Fibroblast of lung (primary cell): ENCODE measurements at regions not wholly inside any gene's neighbourhood (a gene's known extent, or its start where the extent isn't known, plus 50 kb on each side); places are given as distances from the start of the nearest gene placed in this dataset.
A peak's percentile ranks its signal among the peaks of the same experiment; 100 is the strongest.

Source experiments
- DNase-seq, 2 donors: peaks; one replicate each; pipeline versions ENCODE4 v3.0.0 to v3.0.0-alpha.2; 2010; ENCODE audit warnings: low read depth in 2 of 2
- H2AFZ ChIP-seq: 2 replicates; pipeline ENCODE4 v1.5.1; 2012; ENCODE audit warnings: low read length, control low read depth, inconsistent platforms
- H3K27ac ChIP-seq: 2 replicates; pipeline ENCODE4 v1.5.1; 2011; ENCODE audit warnings: low read length, control low read depth; ENCODE audit not compliant: insufficient read depth
- H3K27me3 ChIP-seq: 2 replicates; pipeline ENCODE4 v1.5.1; 2011; ENCODE audit warnings: mild to moderate bottlenecking, low read length; ENCODE audit not compliant: control insufficient read depth, insufficient read depth
- H3K36me3 ChIP-seq: 2 replicates; pipeline ENCODE4 v1.5.1; 2011; ENCODE audit warnings: low read length; ENCODE audit not compliant: control insufficient read depth, insufficient read depth
- H3K4me1 ChIP-seq: 2 replicates; pipeline ENCODE4 v1.5.1; 2011; ENCODE audit warnings: low read length; ENCODE audit not compliant: control insufficient read depth, insufficient read depth; ENCODE audit errors: extremely low read depth
- H3K4me2 ChIP-seq: 2 replicates; pipeline ENCODE4 v1.5.1; 2011; ENCODE audit warnings: low read length, control low read depth; ENCODE audit not compliant: insufficient read depth; ENCODE audit errors: extremely low read depth
- H3K4me3 ChIP-seq, 4 experiments: fragments of 200-600 bp in 1 of 4; sonication (generic) in 1 of 4; replicated peaks in 1 of 4; 2 replicates each; pipeline ENCODE4 v1.5.1; 2011 to 2016; ENCODE audit warnings: low read length in 4 of 4, low read depth in 3 of 4, mild to moderate bottlenecking in 3 of 4, control low read depth in 2 of 4, inconsistent platforms in 1 of 4, mixed read lengths in 1 of 4; ENCODE audit not compliant: insufficient read depth in 1 of 4; ENCODE audit errors: control extremely low read depth in 1 of 4
- H3K79me2 ChIP-seq: 2 replicates; pipeline ENCODE4 v1.5.1; 2012; ENCODE audit warnings: mild to moderate bottlenecking, low read length, inconsistent platforms; ENCODE audit not compliant: control insufficient read depth, insufficient read depth
- H3K9ac ChIP-seq: 2 replicates; pipeline ENCODE4 v1.5.1; 2011; ENCODE audit warnings: mild to moderate bottlenecking, low read length, control low read depth; ENCODE audit not compliant: insufficient read depth
- H3K9me3 ChIP-seq: 2 replicates; pipeline ENCODE4 v1.5.1; 2012; ENCODE audit warnings: low read depth, low read length; ENCODE audit not compliant: control insufficient read depth, insufficient read depth
- H4K20me1 ChIP-seq: 2 replicates; pipeline ENCODE4 v1.5.1; 2011; ENCODE audit warnings: low read length; ENCODE audit not compliant: control insufficient read depth, insufficient read depth; ENCODE audit errors: extremely low read depth
- EZH2 ChIP-seq: IDR thresholded peaks from 2 replicates; pipeline ENCODE4 v1.5.1; 2012; ENCODE audit warnings: low read length, control low read depth, mild to moderate bottlenecking; ENCODE audit errors: missing control alignments
- TF ChIP-seq, protein P1 (sequence below), 2 donors: IDR thresholded peaks in 1 of 2; conservative IDR thresholded peaks in 1 of 2; 1 replicate in 1 of 2; 2 replicates in 1 of 2; pipeline ENCODE4 v1.5.1; 2011 to 2012; ENCODE audit warnings: low read length in 2 of 2, control low read depth in 1 of 2, inconsistent platforms in 1 of 2, low read depth in 1 of 2, mild to moderate bottlenecking in 1 of 2

GRCh38 chr5:68740226-68740910, 353.4 kb upstream of the SLC30A5 start:
- no peak overlapping the region for H3K4me2 ChIP-seq
- DNase-seq, result no peak
- no peaks in the 10 kb centered on the region for H3K4me1 ChIP-seq
- H3K36me3 ChIP-seq, result no peaks in the 10 kb centered on the region
- no peaks in the 10 kb centered on the region for H3K79me2 ChIP-seq
- H4K20me1 ChIP-seq, result no peaks in the 10 kb centered on the region
- no peak overlapping the region for H3K27ac ChIP-seq
- no peaks in the 10 kb centered on the region for H3K9me3 ChIP-seq
- TF ChIP-seq EZH2, result no peak
- TF ChIP-seq, protein P1, sequence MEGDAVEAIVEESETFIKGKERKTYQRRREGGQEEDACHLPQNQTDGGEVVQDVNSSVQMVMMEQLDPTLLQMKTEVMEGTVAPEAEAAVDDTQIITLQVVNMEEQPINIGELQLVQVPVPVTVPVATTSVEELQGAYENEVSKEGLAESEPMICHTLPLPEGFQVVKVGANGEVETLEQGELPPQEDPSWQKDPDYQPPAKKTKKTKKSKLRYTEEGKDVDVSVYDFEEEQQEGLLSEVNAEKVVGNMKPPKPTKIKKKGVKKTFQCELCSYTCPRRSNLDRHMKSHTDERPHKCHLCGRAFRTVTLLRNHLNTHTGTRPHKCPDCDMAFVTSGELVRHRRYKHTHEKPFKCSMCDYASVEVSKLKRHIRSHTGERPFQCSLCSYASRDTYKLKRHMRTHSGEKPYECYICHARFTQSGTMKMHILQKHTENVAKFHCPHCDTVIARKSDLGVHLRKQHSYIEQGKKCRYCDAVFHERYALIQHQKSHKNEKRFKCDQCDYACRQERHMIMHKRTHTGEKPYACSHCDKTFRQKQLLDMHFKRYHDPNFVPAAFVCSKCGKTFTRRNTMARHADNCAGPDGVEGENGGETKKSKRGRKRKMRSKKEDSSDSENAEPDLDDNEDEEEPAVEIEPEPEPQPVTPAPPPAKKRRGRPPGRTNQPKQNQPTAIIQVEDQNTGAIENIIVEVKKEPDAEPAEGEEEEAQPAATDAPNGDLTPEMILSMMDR (conservative IDR thresholded peaks at IDR 0.05 in 1 of 2, IDR thresholded peaks at IDR 0.05 in 1 of 2; ENCODE audit: low read depth in 1 of 2, low read length in 2 of 2), result no peak
- peaks cover 2% of the 10 kb centered on the region for H3K27me3 ChIP-seq
- no peak overlapping the region for H2AFZ ChIP-seq
- no peak overlapping the region for H3K9ac ChIP-seq
- H3K4me3 ChIP-seq, result no peak overlapping the region

- H3K36me3 ChIP-seq, result no peaks in the 10 kb centered on the region
- H3K27me3 ChIP-seq, result no peaks in the 10 kb centered on the region
- TF ChIP-seq EZH2, result no peak
Measured at GRCh38 chr5:68744206-68744605, 349.6 kb upstream of the SLC30A5 start.

DNA sequence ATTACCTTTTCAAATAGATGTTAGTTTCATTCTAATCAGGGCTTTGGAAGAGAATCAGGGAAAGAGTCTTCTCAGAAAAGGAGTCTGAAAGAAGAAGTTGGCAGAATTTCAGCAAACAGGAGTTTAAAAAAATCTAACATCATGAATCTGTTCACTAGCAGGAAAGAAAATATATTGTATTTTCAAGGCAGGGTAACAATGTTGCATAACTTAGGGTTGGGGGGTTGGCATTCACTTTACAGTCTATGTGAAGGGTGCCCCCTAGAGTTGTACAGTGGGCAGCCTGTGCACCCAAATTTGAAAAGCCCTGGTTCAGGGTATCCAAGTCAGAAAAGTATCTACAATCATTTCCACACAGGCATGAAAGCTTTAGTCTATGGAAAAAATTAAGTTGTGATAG, 348.4 kb upstream of the SLC30A5 start:
- no peak overlapping the region for H3K9ac ChIP-seq
- H3K36me3 ChIP-seq, result no peaks in the 10 kb centered on the region
- H3K27ac ChIP-seq, result no peak overlapping the region
- TF ChIP-seq, protein P1 (conservative IDR thresholded peaks at IDR 0.05 in 1 of 2, IDR thresholded peaks at IDR 0.05 in 1 of 2; ENCODE audit: low read depth in 1 of 2, low read length in 2 of 2), result peak; percentile 19 to 43
- no peak for TF ChIP-seq EZH2
- no peaks in the 10 kb centered on the region for H3K9me3 ChIP-seq
- H3K27me3 ChIP-seq, result no peaks in the 10 kb centered on the region
- H3K4me3 ChIP-seq, result no peak overlapping the region
- H3K79me2 ChIP-seq, result no peaks in the 10 kb centered on the region
- DNase-seq, result peak in 1 of 2 donors; percentile 28
- no peak overlapping the region for H2AFZ ChIP-seq
- no peaks in the 10 kb centered on the region for H3K4me1 ChIP-seq
- no peaks in the 10 kb centered on the region for H4K20me1 ChIP-seq
- H3K4me2 ChIP-seq, result no peak overlapping the region

More at GRCh38 chr5:68744206-68744605, 349.6 kb upstream of the SLC30A5 start:
- Histone ChIP-seq H4K20me1 (no peaks in the 10 kb centered on the region), H3K27ac (no peak overlapping the region), H3K79me2 (no peaks in the 10 kb centered on the region), H3K9me3 (no peaks in the 10 kb centered on the region), H2AFZ (no peak overlapping the region), H3K9ac (no peak overlapping the region), H3K4me3 (no peak overlapping the region), H3K4me2 (no peak overlapping the region), H3K4me1 (no peaks in the 10 kb centered on the region)
- no peak for DNase-seq
